ENCODE measurements at regions not wholly inside any gene's neighbourhood (a gene's known extent, or its start where the extent isn't known, plus 50 kb on each side); places are given as distances from the start of the nearest gene placed in this dataset.
"Not testable (repeated sequence)": the region's sequence is repeated elsewhere in the genome, so short reads cannot be mapped to it uniquely, and the experiment has no call there.

- no peak for DNase-seq (ENCODE audit: low read depth)
Observed at GRCh38 chr6:169933839-169934698, 182.6 kb downstream of the ERMARD start.

GRCh38 chr6:169933251-169933821 lies 181.9 kb downstream of the ERMARD start:
- no peak for DNase-seq (ENCODE audit: low read depth)

- DNase-seq (ENCODE audit: low read depth), result no peak
Observed at GRCh38 chr6:169932491-169932890, 181.1 kb downstream of the ERMARD start.

- no peak for DNase-seq (ENCODE audit: low read depth)
Observed at GRCh38 chr6:169931261-169931660, 179.8 kb downstream of the ERMARD start.

GRCh38 chr6:169930799-169931198 lies 179.4 kb downstream of the ERMARD start:
- no peak for DNase-seq (ENCODE audit: low read depth)

- no peak for DNase-seq (ENCODE audit: low read depth)
Observed at GRCh38 chr6:169927711-169928110, 176.3 kb downstream of the ERMARD start.

- DNase-seq (ENCODE audit: low read depth), result no peak
Observed at GRCh38 chr6:169926617-169927417, 175.4 kb downstream of the ERMARD start.

- no peak for DNase-seq (ENCODE audit: low read depth)
Observed at GRCh38 chr6:169923468-169924464, 172.3 kb downstream of the ERMARD start.

- no peak for DNase-seq (ENCODE audit: low read depth)
Observed at GRCh38 chr6:169921853-169922824, 170.7 kb downstream of the ERMARD start.

GRCh38 chr6:169921217-169921616 lies 169.8 kb downstream of the ERMARD start:
- no peak for DNase-seq (ENCODE audit: low read depth)

- no peak for DNase-seq (ENCODE audit: low read depth)
Observed at GRCh38 chr6:169920359-169921020, 169.1 kb downstream of the ERMARD start.

- DNase-seq (ENCODE audit: low read depth), result no peak
Observed at GRCh38 chr6:169918954-169919549, 167.6 kb downstream of the ERMARD start.

- DNase-seq (ENCODE audit: low read depth), result no peak
Observed at GRCh38 chr6:169918239-169918953, 167.0 kb downstream of the ERMARD start.

GRCh38 chr6:169917153-169917552 lies 165.7 kb downstream of the ERMARD start:
- DNase-seq (ENCODE audit: low read depth), result no peak

GRCh38 chr6:169915769-169916550 lies 164.5 kb downstream of the ERMARD start:
- no peak for DNase-seq (ENCODE audit: low read depth)

- not testable (repeated sequence) for DNase-seq (ENCODE audit: low read depth)
Observed at GRCh38 chr6:169913745-169914144, 162.3 kb downstream of the ERMARD start.

GRCh38 chr6:169913096-169913638 lies 161.7 kb downstream of the ERMARD start:
- DNase-seq (ENCODE audit: low read depth), result no peak
